PC-9 (cell line): ENCODE measurements at regions not wholly inside any gene's neighbourhood (a gene's known extent, or its start where the extent isn't known, plus 50 kb on each side); places are given as distances from the start of the nearest gene placed in this dataset.

Experiments used
- BruUV-seq: library from RNA; stranded (reverse); fragments of 400-500 nt; replicated peaks from 2 replicates; lab custom pipeline; 2021; lab: Mats Ljungman, UMichigan
- CTCF ChIA-PET: fragments of 300-600 bp; sonication (Branson Sonifier 250); formaldehyde crosslinking; loops from one replicate; lab custom pipeline; 2022; ENCODE audit warnings: antibody characterized with exemption; lab: Charles Lee
- POLR2A ChIA-PET: fragments of 300-600 bp; sonication (Branson Sonifier 250); formaldehyde crosslinking; loops from one replicate; lab custom pipeline; 2022; ENCODE audit warnings: antibody characterized with exemption; ENCODE audit not compliant: unreplicated experiment; lab: Charles Lee
- DNase-seq, 2 experiments: peaks; one replicate each; pipeline versions ENCODE4 v3.0.0 to v3.0.0-alpha.2; 2015 to 2022; ENCODE audit warnings: mixed read lengths in 1 of 2
- H2AFZ ChIP-seq: fragments of 200-600 bp; sonication (generic); 2 replicates; pipeline ENCODE4 v1.8.1; 2017; ENCODE audit warnings: antibody characterized with exemption
- H3F3A ChIP-seq: fragments of 200-600 bp; sonication (generic); 2 replicates; pipeline ENCODE4 v1.8.1; 2017; ENCODE audit warnings: antibody characterized with exemption, mild to moderate bottlenecking, low read depth; ENCODE audit not compliant: insufficient read depth
- H3K27ac ChIP-seq: fragments of 200-600 bp; sonication (generic); 2 replicates; pipeline ENCODE4 v1.6.1; 2016; ENCODE audit warnings: mixed run types
- H3K27me3 ChIP-seq: fragments of 200-600 bp; sonication (generic); 2 replicates; pipeline ENCODE4 v1.6.1; 2016; ENCODE audit warnings: low read depth, mixed run types; ENCODE audit not compliant: insufficient read depth
- H3K36me3 ChIP-seq: fragments of 200-600 bp; sonication (generic); 2 replicates; pipeline ENCODE4 v1.6.1; 2016; ENCODE audit warnings: low read depth, mixed run types
- H3K4me1 ChIP-seq: fragments of 200-600 bp; sonication (generic); replicated peaks from 2 replicates; pipeline ENCODE4 v1.6.1; 2016; ENCODE audit warnings: mixed run types; ENCODE audit not compliant: insufficient read depth
- H3K4me2 ChIP-seq: fragments of 200-600 bp; sonication (generic); 2 replicates; pipeline ENCODE4 v1.6.1; 2017; ENCODE audit warnings: mixed run types
- H3K4me3 ChIP-seq: fragments of 200-600 bp; sonication (generic); 2 replicates; pipeline ENCODE4 v1.6.1; 2016; ENCODE audit warnings: mixed run types
- H3K79me2 ChIP-seq: fragments of 200-600 bp; sonication (generic); 2 replicates; pipeline ENCODE4 v1.6.1; 2017; ENCODE audit warnings: low read depth, mixed run types
- H3K9me2 ChIP-seq: fragments of 200-600 bp; sonication (generic); 2 replicates; pipeline ENCODE4 v1.8.1; 2017; ENCODE audit warnings: mild to moderate bottlenecking; ENCODE audit not compliant: insufficient read depth
- H3K9me3 ChIP-seq: fragments of 200-600 bp; sonication (generic); 2 replicates; pipeline ENCODE4 v1.8.1; 2016; ENCODE audit warnings: low read depth; ENCODE audit not compliant: insufficient read depth
- H4K20me1 ChIP-seq: fragments of 200-600 bp; sonication (generic); 2 replicates; pipeline ENCODE4 v1.8.1; 2017; ENCODE audit not compliant: insufficient read depth
- CTCF ChIP-seq: fragments of 200-600 bp; sonication (generic); conservative IDR thresholded peaks from 2 replicates; pipeline ENCODE4 v1.6.1; 2017; ENCODE audit warnings: mixed run types, antibody characterized with exemption, mild to moderate bottlenecking, moderate library complexity
- EZH2 ChIP-seq: fragments of 200-600 bp; sonication (generic); IDR thresholded peaks from 2 replicates; pipeline ENCODE4 v1.8.0; 2017; ENCODE audit warnings: antibody characterized with exemption, low read depth
- intact Hi-C: fragments of 100-400 bp; cut with micrococcal nuclease; formaldehyde crosslinking; loops from one replicate; pipeline ENCODE4 v1.10.0; 2022; ENCODE audit not compliant: unreplicated experiment

GRCh38 chr1:18010408-18010807 is 97.2 kb upstream of the IGSF21 start:
- ChIA-PET CTCF (no interaction called here), POLR2A (no interaction called here)
- no peaks in the 10 kb centered on the region for H3K9me3 ChIP-seq
- H3K36me3 ChIP-seq: no peaks in the 10 kb centered on the region
- no peak overlapping the region for H3K4me2 ChIP-seq
- no peaks in the 10 kb centered on the region for H3F3A ChIP-seq
- intact Hi-C loops: no loop called here
- H4K20me1 ChIP-seq: no peaks in the 10 kb centered on the region
- H3K4me3 ChIP-seq: no peak overlapping the region
- no peak for DNase-seq
- no peaks in the 10 kb centered on the region for H3K79me2 ChIP-seq
- H3K9me2 ChIP-seq: no peaks in the 10 kb centered on the region
- H3K4me1 ChIP-seq: no peaks in the 10 kb centered on the region
- H2AFZ ChIP-seq: no peak overlapping the region
- H3K27me3 ChIP-seq: peaks cover 26% of the 10 kb centered on the region
- no peak for TF ChIP-seq CTCF
- TF ChIP-seq EZH2: no peak
- no TSS peak for BruUV-seq
- no peak overlapping the region for H3K27ac ChIP-seq

GRCh38 chr1:18010945-18011344 is 96.7 kb upstream of the IGSF21 start:
- no peak for TF ChIP-seq EZH2
- TF ChIP-seq CTCF: no peak
- Histone ChIP-seq H3K36me3 (no peaks in the 10 kb centered on the region), H3K4me1 (no peaks in the 10 kb centered on the region), H3F3A (no peaks in the 10 kb centered on the region), H3K9me3 (no peaks in the 10 kb centered on the region), H3K27ac (no peak overlapping the region), H3K9me2 (no peaks in the 10 kb centered on the region), H2AFZ (no peak overlapping the region), H3K4me2 (no peak overlapping the region), H3K79me2 (no peaks in the 10 kb centered on the region), H3K4me3 (no peak overlapping the region), H3K27me3 (peaks cover 25% of the 10 kb centered on the region), H4K20me1 (no peaks in the 10 kb centered on the region)
- intact Hi-C loops: no loop called here
- ChIA-PET POLR2A (no interaction called here), CTCF (no interaction called here)
- no peak for DNase-seq
- no TSS peak for BruUV-seq

- H3K36me3 ChIP-seq: no peaks in the 10 kb centered on the region
- POLR2A ChIA-PET: no interaction called here
- no TSS peak for BruUV-seq
- DNase-seq: no peak
- CTCF ChIA-PET: no interaction called here
- intact Hi-C loops: no loop called here
- no peaks in the 10 kb centered on the region for H3K79me2 ChIP-seq
- H3K4me3 ChIP-seq: no peak overlapping the region
- H3K4me2 ChIP-seq: no peak overlapping the region
- H3F3A ChIP-seq: no peaks in the 10 kb centered on the region
- no peak overlapping the region for H2AFZ ChIP-seq
- no peaks in the 10 kb centered on the region for H3K9me2 ChIP-seq
- TF ChIP-seq EZH2: no peak
- no peak for TF ChIP-seq CTCF
- H3K27ac ChIP-seq: no peak overlapping the region
- no peaks in the 10 kb centered on the region for H3K4me1 ChIP-seq
- peaks cover 27% of the 10 kb centered on the region for H3K27me3 ChIP-seq
- no peaks in the 10 kb centered on the region for H3K9me3 ChIP-seq
- H4K20me1 ChIP-seq: no peaks in the 10 kb centered on the region
Observed at GRCh38 chr1:18011703-18012102, 95.9 kb upstream of the IGSF21 start.
